ENCODE measurements at regions not wholly inside any gene's neighbourhood (a gene's known extent, or its start where the extent isn't known, plus 50 kb on each side); places are given as distances from the start of the nearest gene placed in this dataset.

DNA sequence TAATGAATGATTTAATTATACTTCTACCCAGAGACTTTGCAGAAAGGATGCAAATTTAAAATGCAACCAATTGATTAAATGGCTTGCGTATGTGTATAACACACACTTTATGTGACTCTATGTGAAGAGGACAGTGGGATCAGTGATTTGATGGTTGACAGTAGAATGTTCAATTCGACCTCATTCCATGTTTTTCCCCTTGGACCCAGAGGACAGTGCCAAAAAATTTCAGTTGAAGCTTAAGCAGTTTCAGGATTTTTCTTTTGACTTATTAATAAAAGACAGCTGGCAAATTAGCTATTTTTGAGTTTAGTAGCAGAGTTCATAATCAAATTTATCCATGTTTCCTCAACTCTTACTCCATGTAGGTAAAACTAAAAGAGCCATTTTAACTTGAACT lies 742.4 kb upstream of the NR2F2 start:
- no peak overlapping the region for H3K9ac ChIP-seq (ENCODE audit: insufficient read depth, low read length)
- no peaks in the 10 kb centered on the region for H3K79me2 ChIP-seq (ENCODE audit: control insufficient read depth, insufficient read depth, low read length)
- H3K9me3 ChIP-seq (ENCODE audit: control insufficient read depth, insufficient read depth, low read depth, low read length), result no peaks in the 10 kb centered on the region
- TF ChIP-seq EZH2 (IDR thresholded peaks at IDR 0.05; ENCODE audit: low read length, missing control alignments), result no peak
- TF ChIP-seq, protein P1, sequence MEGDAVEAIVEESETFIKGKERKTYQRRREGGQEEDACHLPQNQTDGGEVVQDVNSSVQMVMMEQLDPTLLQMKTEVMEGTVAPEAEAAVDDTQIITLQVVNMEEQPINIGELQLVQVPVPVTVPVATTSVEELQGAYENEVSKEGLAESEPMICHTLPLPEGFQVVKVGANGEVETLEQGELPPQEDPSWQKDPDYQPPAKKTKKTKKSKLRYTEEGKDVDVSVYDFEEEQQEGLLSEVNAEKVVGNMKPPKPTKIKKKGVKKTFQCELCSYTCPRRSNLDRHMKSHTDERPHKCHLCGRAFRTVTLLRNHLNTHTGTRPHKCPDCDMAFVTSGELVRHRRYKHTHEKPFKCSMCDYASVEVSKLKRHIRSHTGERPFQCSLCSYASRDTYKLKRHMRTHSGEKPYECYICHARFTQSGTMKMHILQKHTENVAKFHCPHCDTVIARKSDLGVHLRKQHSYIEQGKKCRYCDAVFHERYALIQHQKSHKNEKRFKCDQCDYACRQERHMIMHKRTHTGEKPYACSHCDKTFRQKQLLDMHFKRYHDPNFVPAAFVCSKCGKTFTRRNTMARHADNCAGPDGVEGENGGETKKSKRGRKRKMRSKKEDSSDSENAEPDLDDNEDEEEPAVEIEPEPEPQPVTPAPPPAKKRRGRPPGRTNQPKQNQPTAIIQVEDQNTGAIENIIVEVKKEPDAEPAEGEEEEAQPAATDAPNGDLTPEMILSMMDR (conservative IDR thresholded peaks at IDR 0.05 in 1 of 2, IDR thresholded peaks at IDR 0.05 in 1 of 2; ENCODE audit: low read depth in 1 of 2, low read length in 2 of 2), result no peak
- no peak overlapping the region for H3K4me2 ChIP-seq (ENCODE audit: extremely low read depth, insufficient read depth, low read length)
- no peaks in the 10 kb centered on the region for H3K4me1 ChIP-seq (ENCODE audit: control insufficient read depth, extremely low read depth, insufficient read depth, low read length)
- H2AFZ ChIP-seq (ENCODE audit: low read length), result no peak overlapping the region
- no peak overlapping the region for H3K27ac ChIP-seq (ENCODE audit: insufficient read depth, low read length)
- H3K36me3 ChIP-seq (ENCODE audit: control insufficient read depth, insufficient read depth, low read length), result no peaks in the 10 kb centered on the region
- H4K20me1 ChIP-seq (ENCODE audit: control insufficient read depth, extremely low read depth, insufficient read depth, low read length), result no peaks in the 10 kb centered on the region
- H3K27me3 ChIP-seq (ENCODE audit: control insufficient read depth, insufficient read depth, low read length), result no peaks in the 10 kb centered on the region
- no peak for DNase-seq (ENCODE audit: low read depth in 2 of 2)
- no peak overlapping the region for H3K4me3 ChIP-seq (replicated peaks in 1 of 4; ENCODE audit: control extremely low read depth in 1 of 4, insufficient read depth in 1 of 4, low read depth in 3 of 4, low read length in 4 of 4)

DNA sequence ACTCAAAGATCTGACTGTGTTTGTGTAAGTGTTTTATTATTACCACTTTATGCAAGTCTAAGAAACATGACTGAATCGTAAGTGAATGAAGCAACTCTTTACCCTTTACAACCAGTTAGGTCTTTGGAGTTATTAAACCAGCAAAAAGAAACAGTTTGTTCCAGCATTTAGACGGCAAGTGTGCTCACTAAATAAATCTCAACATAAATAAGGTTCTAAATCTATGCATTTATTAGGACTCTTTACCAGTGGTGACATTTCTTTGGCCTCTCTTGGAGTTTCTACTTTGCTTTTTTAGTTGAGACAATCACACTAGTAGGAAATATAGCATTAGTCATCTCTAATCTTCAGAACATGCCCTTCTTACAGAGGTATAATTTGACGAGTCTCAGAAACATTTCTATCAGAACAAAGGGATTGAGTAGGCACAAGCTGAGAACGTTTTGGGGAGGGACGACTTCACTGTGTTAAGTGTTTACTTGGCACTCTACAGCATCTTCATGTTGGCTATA lies 739.9 kb upstream of the NR2F2 start:
- H4K20me1 ChIP-seq (ENCODE audit: control insufficient read depth, extremely low read depth, insufficient read depth, low read length), result no peaks in the 10 kb centered on the region
- H2AFZ ChIP-seq (ENCODE audit: low read length), result no peak overlapping the region
- H3K9ac ChIP-seq (ENCODE audit: insufficient read depth, low read length), result no peak overlapping the region
- H3K9me3 ChIP-seq (ENCODE audit: control insufficient read depth, insufficient read depth, low read depth, low read length), result no peaks in the 10 kb centered on the region
- H3K27ac ChIP-seq (ENCODE audit: insufficient read depth, low read length), result no peak overlapping the region
- H3K4me1 ChIP-seq (ENCODE audit: control insufficient read depth, extremely low read depth, insufficient read depth, low read length), result no peaks in the 10 kb centered on the region
- no peaks in the 10 kb centered on the region for H3K79me2 ChIP-seq (ENCODE audit: control insufficient read depth, insufficient read depth, low read length)
- TF ChIP-seq, protein P1 (conservative IDR thresholded peaks at IDR 0.05 in 1 of 2, IDR thresholded peaks at IDR 0.05 in 1 of 2; ENCODE audit: low read depth in 1 of 2, low read length in 2 of 2), result no peak
- TF ChIP-seq EZH2 (IDR thresholded peaks at IDR 0.05; ENCODE audit: low read length, missing control alignments), result no peak
- DNase-seq (ENCODE audit: low read depth in 2 of 2), result peak; percentile 20 to 79
- no peaks in the 10 kb centered on the region for H3K36me3 ChIP-seq (ENCODE audit: control insufficient read depth, insufficient read depth, low read length)
- H3K4me3 ChIP-seq (replicated peaks in 1 of 4; ENCODE audit: control extremely low read depth in 1 of 4, insufficient read depth in 1 of 4, low read depth in 3 of 4, low read length in 4 of 4), result no peak overlapping the region
- H3K27me3 ChIP-seq (ENCODE audit: control insufficient read depth, insufficient read depth, low read length), result no peaks in the 10 kb centered on the region
- no peak overlapping the region for H3K4me2 ChIP-seq (ENCODE audit: extremely low read depth, insufficient read depth, low read length)

DNA sequence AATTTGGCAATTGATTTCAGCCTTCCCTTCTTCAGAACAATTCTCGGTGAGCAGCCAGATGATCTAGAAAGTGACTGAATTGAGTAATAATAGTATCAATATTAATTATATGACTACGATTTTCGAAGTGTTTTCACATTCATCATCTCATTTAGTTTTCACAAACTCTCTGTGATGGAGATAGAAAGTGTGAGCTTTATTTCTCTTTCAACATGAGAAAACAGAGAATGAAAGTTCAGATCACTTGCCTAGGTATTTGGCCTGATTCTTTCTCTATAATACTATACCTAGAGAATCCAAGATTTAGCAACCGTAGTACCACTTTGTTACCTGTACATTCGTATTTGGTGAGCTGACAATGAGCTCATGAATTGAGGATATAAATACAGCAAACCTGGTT lies 739.2 kb upstream of the NR2F2 start:
- Histone ChIP-seq H3K9me3 (ENCODE audit: control insufficient read depth, insufficient read depth, low read depth, low read length) (no peaks in the 10 kb centered on the region), H2AFZ (ENCODE audit: low read length) (no peak overlapping the region), H3K79me2 (ENCODE audit: control insufficient read depth, insufficient read depth, low read length) (no peaks in the 10 kb centered on the region), H4K20me1 (ENCODE audit: control insufficient read depth, extremely low read depth, insufficient read depth, low read length) (no peaks in the 10 kb centered on the region), H3K4me2 (ENCODE audit: extremely low read depth, insufficient read depth, low read length) (no peak overlapping the region), H3K4me3 (replicated peaks in 1 of 4; ENCODE audit: control extremely low read depth in 1 of 4, insufficient read depth in 1 of 4, low read depth in 3 of 4, low read length in 4 of 4) (no peak overlapping the region), H3K27ac (ENCODE audit: insufficient read depth, low read length) (no peak overlapping the region), H3K36me3 (ENCODE audit: control insufficient read depth, insufficient read depth, low read length) (no peaks in the 10 kb centered on the region), H3K27me3 (ENCODE audit: control insufficient read depth, insufficient read depth, low read length) (no peaks in the 10 kb centered on the region), H3K4me1 (ENCODE audit: control insufficient read depth, extremely low read depth, insufficient read depth, low read length) (no peaks in the 10 kb centered on the region), H3K9ac (ENCODE audit: insufficient read depth, low read length) (no peak overlapping the region)
- DNase-seq (ENCODE audit: low read depth in 2 of 2), result no peak
- TF ChIP-seq, protein P1 (conservative IDR thresholded peaks at IDR 0.05 in 1 of 2, IDR thresholded peaks at IDR 0.05 in 1 of 2; ENCODE audit: low read depth in 1 of 2, low read length in 2 of 2), result no peak

All from fibroblast of lung (primary cell).